ENCODE measurements at regions not wholly inside any gene's neighbourhood (a gene's known extent, or its start where the extent isn't known, plus 50 kb on each side); places are given as distances from the start of the nearest gene placed in this dataset.

- H3K27ac ChIP-seq: no peak overlapping the region
- no peaks in the 10 kb centered on the region for H3K9me3 ChIP-seq
- no peaks in the 10 kb centered on the region for H3K4me1 ChIP-seq
- TF ChIP-seq CTCF (IDR thresholded peaks at IDR 0.05) (no peak), POLR2A (IDR thresholded peaks at IDR 0.05) (no peak)
- no peak overlapping the region for H3K4me3 ChIP-seq
- DNase-seq: no peak
- no peaks in the 10 kb centered on the region for H3K36me3 ChIP-seq
- no peaks in the 10 kb centered on the region for H3K27me3 ChIP-seq
These were observed 533.2 kb upstream of the CDH5 start for GRCh38 chr16:65833171-65833871.

- no peaks in the 10 kb centered on the region for H3K36me3 ChIP-seq
- H3K4me3 ChIP-seq: no peak overlapping the region
- no peaks in the 10 kb centered on the region for H3K4me1 ChIP-seq
- TF ChIP-seq CTCF (IDR thresholded peaks at IDR 0.05) (no peak), POLR2A (IDR thresholded peaks at IDR 0.05) (no peak)
- H3K9me3 ChIP-seq: no peaks in the 10 kb centered on the region
- no peaks in the 10 kb centered on the region for H3K27me3 ChIP-seq
- no peak for DNase-seq
- no peak overlapping the region for H3K27ac ChIP-seq
These were observed 533.8 kb upstream of the CDH5 start for GRCh38 chr16:65832679-65833078.

GRCh38 chr16:65831903-65832666 lies 534.4 kb upstream of the CDH5 start:
- no peaks in the 10 kb centered on the region for H3K9me3 ChIP-seq
- no peaks in the 10 kb centered on the region for H3K27me3 ChIP-seq
- TF ChIP-seq CTCF (IDR thresholded peaks at IDR 0.05): no peak
- TF ChIP-seq POLR2A (IDR thresholded peaks at IDR 0.05): no peak
- no peak for DNase-seq
- H3K36me3 ChIP-seq: no peaks in the 10 kb centered on the region
- H3K4me1 ChIP-seq: no peaks in the 10 kb centered on the region
- H3K27ac ChIP-seq: no peak overlapping the region
- H3K4me3 ChIP-seq: no peak overlapping the region

- no peaks in the 10 kb centered on the region for H3K9me3 ChIP-seq
- no peaks in the 10 kb centered on the region for H3K27me3 ChIP-seq
- H3K4me1 ChIP-seq: no peaks in the 10 kb centered on the region
- no peak for DNase-seq
- H3K36me3 ChIP-seq: no peaks in the 10 kb centered on the region
- H3K27ac ChIP-seq: no peak overlapping the region
- TF ChIP-seq CTCF (IDR thresholded peaks at IDR 0.05) (no peak), POLR2A (IDR thresholded peaks at IDR 0.05) (no peak)
- H3K4me3 ChIP-seq: no peak overlapping the region
These were observed 537.4 kb upstream of the CDH5 start for GRCh38 chr16:65829076-65829475.

GRCh38 chr16:65828296-65828695 lies 538.2 kb upstream of the CDH5 start:
- Histone ChIP-seq H3K27ac (no peak overlapping the region), H3K4me1 (no peaks in the 10 kb centered on the region), H3K4me3 (no peak overlapping the region), H3K27me3 (no peaks in the 10 kb centered on the region), H3K36me3 (no peaks in the 10 kb centered on the region), H3K9me3 (no peaks in the 10 kb centered on the region)
- no peak for DNase-seq
- TF ChIP-seq CTCF (IDR thresholded peaks at IDR 0.05): no peak
- no peak for TF ChIP-seq POLR2A (IDR thresholded peaks at IDR 0.05)

Data from Peyer's patch (tissue), 4 donors.